Astrocyte (in vitro differentiated cells and primary cell): ENCODE measurements at regions not wholly inside any gene's neighbourhood (a gene's known extent, or its start where the extent isn't known, plus 50 kb on each side); places are given as distances from the start of the nearest gene placed in this dataset.
"Not testable (repeated sequence)": the region's sequence is repeated elsewhere in the genome, so short reads cannot be mapped to it uniquely, and the experiment has no call there.

ENCODE experiments used
- DNase-seq: peaks from one replicate; pipeline ENCODE4 v3.0.0-alpha.2; 2010; ENCODE audit warnings: low read depth
- FAIRE-seq: peaks from 2 replicates; lab custom pipeline; 2011; peaks lifted over from hg19 to GRCh38; lab: Jason Lieb, UNC
- H2AFZ ChIP-seq: 2 replicates; pipeline ENCODE4 v1.6.0; 2012; ENCODE audit warnings: low read depth, low read length, inconsistent platforms
- H3K27ac ChIP-seq: 2 replicates; pipeline ENCODE4 v1.5.1; 2011; ENCODE audit warnings: low read depth, low read length, inconsistent platforms
- H3K27me3 ChIP-seq: 2 replicates; pipeline ENCODE4 v1.6.0; 2011; ENCODE audit warnings: low read length, inconsistent platforms; ENCODE audit not compliant: insufficient read depth
- H3K36me3 ChIP-seq: 2 replicates; pipeline ENCODE4 v1.5.1; 2011; ENCODE audit warnings: low read length, inconsistent platforms; ENCODE audit not compliant: insufficient read depth
- H3K4me1 ChIP-seq: 2 replicates; pipeline ENCODE4 v1.5.1; 2011; ENCODE audit warnings: low read length, inconsistent platforms; ENCODE audit not compliant: insufficient read depth
- H3K4me2 ChIP-seq: 2 replicates; pipeline ENCODE4 v1.6.0; 2012; ENCODE audit warnings: low read length, inconsistent platforms
- H3K4me3 ChIP-seq: 2 replicates; pipeline ENCODE4 v1.5.1; 2011; ENCODE audit warnings: low read depth, mild to moderate bottlenecking, low read length, inconsistent platforms; ENCODE audit not compliant: insufficient read depth
- H3K79me2 ChIP-seq: 2 replicates; pipeline ENCODE4 v1.6.0; 2012; ENCODE audit warnings: mild to moderate bottlenecking, low read length, inconsistent platforms; ENCODE audit not compliant: insufficient read depth
- H3K9ac ChIP-seq: 2 replicates; pipeline ENCODE4 v1.6.0; 2012; ENCODE audit warnings: mild to moderate bottlenecking, low read length, inconsistent platforms
- H3K9me3 ChIP-seq: 2 replicates; pipeline ENCODE4 v1.5.1; 2012; ENCODE audit warnings: low read depth, mild to moderate bottlenecking, low read length, inconsistent platforms; ENCODE audit not compliant: insufficient read depth
- H4K20me1 ChIP-seq: 2 replicates; pipeline ENCODE4 v1.6.0; 2012; ENCODE audit warnings: low read length, inconsistent platforms; ENCODE audit not compliant: insufficient read depth
- H3K27ac Mint-ChIP-seq: one replicate; pipeline ENCODE4 v1.8.0; 2021; ENCODE audit warnings: mild to moderate bottlenecking, mixed read lengths; ENCODE audit not compliant: unreplicated experiment
- H3K27me3 Mint-ChIP-seq: one replicate; pipeline ENCODE4 v1.8.0; 2021; ENCODE audit warnings: low read depth, mixed read lengths; ENCODE audit not compliant: unreplicated experiment
- H3K36me3 Mint-ChIP-seq: one replicate; pipeline ENCODE4 v1.8.0; 2021; ENCODE audit warnings: low read depth, mixed read lengths; ENCODE audit not compliant: unreplicated experiment
- H3K4me1 Mint-ChIP-seq: one replicate; pipeline ENCODE4 v1.8.0; 2021; ENCODE audit warnings: low read depth, mixed read lengths; ENCODE audit not compliant: unreplicated experiment
- H3K4me3 Mint-ChIP-seq: one replicate; pipeline ENCODE4 v1.8.0; 2021; ENCODE audit warnings: mild to moderate bottlenecking, moderate library complexity, mixed read lengths; ENCODE audit not compliant: unreplicated experiment
- H3K9me3 Mint-ChIP-seq: one replicate; pipeline ENCODE4 v1.8.0; 2021; ENCODE audit warnings: mild to moderate bottlenecking, mixed read lengths; ENCODE audit not compliant: unreplicated experiment
- EZH2 ChIP-seq: IDR thresholded peaks from 2 replicates; pipeline ENCODE4 v1.6.1; 2012; ENCODE audit warnings: mild to moderate bottlenecking, low read length, inconsistent platforms; ENCODE audit not compliant: insufficient read depth
- TF ChIP-seq, protein P1 (sequence below): IDR thresholded peaks from 2 replicates; pipeline ENCODE4 v1.5.1; 2011; ENCODE audit warnings: low read depth, mild to moderate bottlenecking, inconsistent platforms, low read length, moderate library complexity; ENCODE audit not compliant: insufficient read depth

DNA sequence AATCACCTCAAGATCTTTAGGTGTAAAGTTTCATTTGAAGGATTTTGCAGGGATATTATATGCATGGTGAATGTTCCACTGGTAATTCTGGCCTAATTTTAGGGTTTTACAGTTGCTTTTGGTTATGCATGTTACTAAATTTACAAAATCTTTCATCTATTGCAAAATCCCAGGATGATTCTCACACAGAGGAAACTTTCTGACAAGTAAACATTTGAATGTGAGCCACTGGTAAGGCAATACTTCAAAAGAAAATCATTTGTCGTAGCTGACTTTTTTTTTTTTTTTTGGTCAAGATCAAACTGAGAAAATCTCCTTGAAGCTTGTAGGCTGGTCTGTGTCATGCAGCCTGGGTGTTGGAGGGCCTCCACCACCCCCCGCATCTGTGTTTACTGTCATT, 141.9 kb upstream of the EXOC2 start:
- Mint-ChIP-seq H3K9me3 (peaks cover 17% of the 10 kb centered on the region), H3K4me1 (peaks cover 24% of the 10 kb centered on the region), H3K36me3 (no peaks in the 10 kb centered on the region), H3K27ac (no peak overlapping the region), H3K4me3 (no peak overlapping the region), H3K27me3 (peaks cover 1% of the 10 kb centered on the region)
- Histone ChIP-seq H3K27me3 (no peaks in the 10 kb centered on the region), H4K20me1 (no peaks in the 10 kb centered on the region), H3K27ac (no peak overlapping the region), H3K4me2 (no peak overlapping the region), H3K79me2 (no peaks in the 10 kb centered on the region), H3K4me1 (no peaks in the 10 kb centered on the region), H3K9ac (no peak overlapping the region), H3K9me3 (no peaks in the 10 kb centered on the region), H2AFZ (no peak overlapping the region), H3K36me3 (no peaks in the 10 kb centered on the region), H3K4me3 (no peak overlapping the region)
- no peak for DNase-seq
- TF ChIP-seq EZH2 = no peak
- FAIRE-seq = no peak

DNA sequence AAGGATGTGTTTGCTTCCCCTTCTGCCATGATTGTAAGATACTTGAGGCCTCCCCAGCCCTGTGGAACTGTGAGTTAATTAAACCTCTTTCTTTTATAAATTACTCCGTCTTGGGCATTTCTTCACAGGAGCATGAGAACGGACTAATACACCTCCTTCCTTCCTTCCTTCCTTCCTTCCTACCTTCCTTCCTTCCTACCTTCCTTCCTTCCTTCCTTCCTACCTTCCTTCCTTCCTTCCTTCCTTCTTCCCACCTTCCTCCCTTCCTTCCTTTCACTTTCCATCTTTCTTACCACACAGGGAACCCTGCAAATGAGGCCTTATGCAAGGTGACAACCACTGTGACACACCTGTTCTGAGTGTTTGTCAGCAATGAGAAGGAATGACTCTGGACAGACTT, 141.3 kb upstream of the EXOC2 start:
- Mint-ChIP-seq H3K4me3 (no peak overlapping the region), H3K36me3 (no peaks in the 10 kb centered on the region), H3K27ac (no peak overlapping the region), H3K9me3 (peaks cover 17% of the 10 kb centered on the region), H3K27me3 (peaks cover 1% of the 10 kb centered on the region), H3K4me1 (peaks cover 31% of the 10 kb centered on the region)
- H3K79me2 ChIP-seq = no peaks in the 10 kb centered on the region
- TF ChIP-seq, protein P1, sequence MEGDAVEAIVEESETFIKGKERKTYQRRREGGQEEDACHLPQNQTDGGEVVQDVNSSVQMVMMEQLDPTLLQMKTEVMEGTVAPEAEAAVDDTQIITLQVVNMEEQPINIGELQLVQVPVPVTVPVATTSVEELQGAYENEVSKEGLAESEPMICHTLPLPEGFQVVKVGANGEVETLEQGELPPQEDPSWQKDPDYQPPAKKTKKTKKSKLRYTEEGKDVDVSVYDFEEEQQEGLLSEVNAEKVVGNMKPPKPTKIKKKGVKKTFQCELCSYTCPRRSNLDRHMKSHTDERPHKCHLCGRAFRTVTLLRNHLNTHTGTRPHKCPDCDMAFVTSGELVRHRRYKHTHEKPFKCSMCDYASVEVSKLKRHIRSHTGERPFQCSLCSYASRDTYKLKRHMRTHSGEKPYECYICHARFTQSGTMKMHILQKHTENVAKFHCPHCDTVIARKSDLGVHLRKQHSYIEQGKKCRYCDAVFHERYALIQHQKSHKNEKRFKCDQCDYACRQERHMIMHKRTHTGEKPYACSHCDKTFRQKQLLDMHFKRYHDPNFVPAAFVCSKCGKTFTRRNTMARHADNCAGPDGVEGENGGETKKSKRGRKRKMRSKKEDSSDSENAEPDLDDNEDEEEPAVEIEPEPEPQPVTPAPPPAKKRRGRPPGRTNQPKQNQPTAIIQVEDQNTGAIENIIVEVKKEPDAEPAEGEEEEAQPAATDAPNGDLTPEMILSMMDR = no peak
- TF ChIP-seq EZH2 = no peak
- no peaks in the 10 kb centered on the region for H4K20me1 ChIP-seq
- FAIRE-seq = peak; percentile 73
- H2AFZ ChIP-seq = no peak overlapping the region
- H3K27me3 ChIP-seq = no peaks in the 10 kb centered on the region
- H3K9me3 ChIP-seq = no peaks in the 10 kb centered on the region
- DNase-seq = no peak
- H3K4me3 ChIP-seq = no peak overlapping the region
- no peak overlapping the region for H3K27ac ChIP-seq
- no peaks in the 10 kb centered on the region for H3K36me3 ChIP-seq
- no peaks in the 10 kb centered on the region for H3K4me1 ChIP-seq
- H3K4me2 ChIP-seq = no peak overlapping the region
- no peak overlapping the region for H3K9ac ChIP-seq

DNA sequence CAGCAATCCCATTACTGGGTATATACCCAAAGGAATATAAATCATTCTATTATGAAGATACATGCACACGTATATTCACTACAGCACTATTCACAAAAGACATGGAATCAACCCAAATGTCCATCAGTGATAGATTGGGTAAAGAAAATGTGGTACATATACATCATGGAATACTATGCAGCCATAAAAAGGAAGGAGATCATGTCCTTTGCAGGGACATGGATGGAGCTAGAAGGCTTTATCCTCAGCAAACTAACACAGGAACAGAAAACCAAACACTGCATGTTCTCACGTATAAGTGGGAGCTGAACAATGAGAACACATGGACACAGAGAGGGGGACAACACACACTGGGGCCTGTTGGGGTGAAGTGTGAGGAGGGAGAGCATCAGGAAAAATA, 139.9 kb upstream of the EXOC2 start:
- H4K20me1 ChIP-seq, H3K4me3 Mint-ChIP-seq, H3K27ac Mint-ChIP-seq, FAIRE-seq, H2AFZ ChIP-seq, H3K79me2 ChIP-seq, H3K4me1 ChIP-seq, H3K36me3 ChIP-seq, H3K9me3 ChIP-seq, H3K4me2 ChIP-seq, H3K27me3 Mint-ChIP-seq, H3K9ac ChIP-seq, DNase-seq, H3K27ac ChIP-seq, H3K36me3 Mint-ChIP-seq, H3K4me3 ChIP-seq, H3K27me3 ChIP-seq: not testable (repeated sequence)
- Mint-ChIP-seq H3K4me1 (peaks cover 32% of the 10 kb centered on the region), H3K9me3 (peaks cover 21% of the 10 kb centered on the region)
